Heart right ventricle (tissue), 16 donors: ENCODE measurements at regions not wholly inside any gene's neighbourhood (a gene's known extent, or its start where the extent isn't known, plus 50 kb on each side); places are given as distances from the start of the nearest gene placed in this dataset.
A peak's percentile ranks its signal among the peaks of the same experiment; 100 is the strongest.

Experiments
- ATAC-seq, 8 donors: fragments of 200-7000 bp; cut with Tn5 transposase; one replicate each; pipeline ENCODE4 v1.9.1; 2020; ENCODE audit warnings: mild to moderate bottlenecking in 8 of 8, moderate library complexity in 8 of 8, moderate number of reproducible peaks in 1 of 8
- DNase-seq, 2 donors: peaks; one replicate each; pipeline ENCODE4 v3.0.0-alpha.2; 2020
- H3K27ac ChIP-seq, 10 donors: fragments of 200-600 bp; sonication (generic) in 2 of 10; one replicate each; pipeline versions ENCODE4 v1.5.0 to v1.8.0; 2020 to 2022; ENCODE audit warnings: mild to moderate bottlenecking in 3 of 10
- H3K27me3 ChIP-seq, 7 donors: fragments of 200-600 bp; one replicate each; pipeline ENCODE4 v1.8.0; 2021 to 2022; ENCODE audit warnings: mild to moderate bottlenecking in 2 of 7
- H3K36me3 ChIP-seq, 9 donors: fragments of 200-600 bp; sonication (generic) in 1 of 9; one replicate each; pipeline versions ENCODE4 v1.5.0 to v1.8.0; 2020 to 2022; ENCODE audit warnings: mild to moderate bottlenecking in 2 of 9
- H3K4me1 ChIP-seq, 9 donors: fragments of 200-600 bp; sonication (generic) in 1 of 9; one replicate each; pipeline versions ENCODE4 v1.5.0 to v1.8.0; 2020 to 2022; ENCODE audit warnings: mild to moderate bottlenecking in 4 of 9
- H3K4me3 ChIP-seq, 10 donors: fragments of 200-600 bp; sonication (generic) in 2 of 10; one replicate each; pipeline versions ENCODE4 v1.5.0 to v1.8.0; 2020 to 2022; ENCODE audit warnings: mild to moderate bottlenecking in 7 of 10, moderate library complexity in 2 of 10
- H3K9me3 ChIP-seq, 11 donors: fragments of 200-600 bp in 10 of 11; sonication (generic) in 2 of 11; one replicate each; pipeline versions ENCODE4 v1.5.0 to v1.8.0; 2013 to 2022; ENCODE audit warnings: mild to moderate bottlenecking in 2 of 11, control low read depth in 1 of 11, moderate library complexity in 1 of 11
- CTCF ChIP-seq, 9 donors: fragments of 200-600 bp; sonication (generic) in 2 of 9; IDR thresholded peaks; one replicate each; pipeline versions ENCODE4 v1.5.0 to v1.8.0; 2021 to 2022; ENCODE audit warnings: antibody characterized with exemption in 9 of 9, mild to moderate bottlenecking in 5 of 9, moderate library complexity in 1 of 9
- WGBS, 2 donors: extraction: QIAGEN DNeasy Blood & Tissue Kit; methylation state at CpG; one replicate each; pipeline ENCODE4 v1.1.7; 2013; ENCODE audit warnings: inconsistent platforms in 1 of 2; 5-methylcytosine and 5-hydroxymethylcytosine counted together
- intact Hi-C, 10 donors: fragments of 100-400 bp; cut with DNase I; formaldehyde crosslinking; loops; one replicate each; pipeline versions ENCODE4 v1.11.1 to v1.14.2; 2022
- donor health status: Arrhythmogenic right ventricular cardiomyopathy.
- donor health status: ischemic (EF 13 %, LVEDD 7.1; RV severe dilation, severe dysfunction).
- donor health status: healthy with polysubstance abuse.
- donor health status: DM: no; HTN: yes; CAD: no.
- donor health status: DM: no; HTN: no; CAD: no.
- donor health status: ischemic (EF 25% LVEDD 6.9; RV normal size, moderate dysfunction).
- donor health status: ischemic (EF 25% LVEDD 5.7; RV mildly dilated, moderate dysfunction).
- donor health status: healthy.
- donor health status: DM: yes; HTN: yes; CAD: no.
- donor health status: Ischemic cardiomyopathy.
- donor health status: ischemic (EF 35%, LVEDD 5.7; RV mildly dilated, moderate dysfunction).
- donor health status: nonischemic (EF 11% LVEDD 7.7; RV severe dilation, severe dysfunction).
- donor health status: DM: yes; HTN: yes; CAD: no.
- donor health status: PGD.
- donor health status: ischemic (EF 29% LVEDD 5.4; RV normal size, mild dysfunction).
- donor health status: nonischemic (EF 23%, LVEDD 6.1; RV moderate dilation, normal function).

GRCh38 chr5:88399561-88399960, 130.9 kb upstream of the TMEM161B start:
- H3K27me3 ChIP-seq, result no peaks in the 10 kb centered on the region
- H3K36me3 ChIP-seq, result no peaks in the 10 kb centered on the region
- 72 to 78% methylated on average over 2 of the region's 2 CpGs for WGBS, 2 donors
- H3K27ac ChIP-seq, result no peak overlapping the region
- intact Hi-C loops, result loop anchor here in 1 of 10 donors (5.0 kb wide), 1 partner anchor 1997 kb away; no protein-coding TSS in a partner anchor
- DNase-seq (no peak), ATAC-seq (no peak)
- H3K4me1 ChIP-seq, result peaks cover 0 to 9% (median 0%) of the 10 kb centered on the region in 9 donors
- no peaks in the 10 kb centered on the region for H3K9me3 ChIP-seq
- no peak overlapping the region for H3K4me3 ChIP-seq
- no peak for TF ChIP-seq CTCF (IDR thresholded peaks at IDR 0.05)

- no peaks in the 10 kb centered on the region for H3K9me3 ChIP-seq
- 60 to 64% methylated on average over 4 of the region's 4 CpGs for WGBS, 2 donors
- H3K36me3 ChIP-seq, result no peaks in the 10 kb centered on the region
- no peak for TF ChIP-seq CTCF (IDR thresholded peaks at IDR 0.05)
- no peaks in the 10 kb centered on the region for H3K27me3 ChIP-seq
- no peak for DNase-seq
- intact Hi-C loops, result loop anchor here in 1 of 10 donors (5.0 kb wide), 1 partner anchor 1996 kb away; no protein-coding TSS in a partner anchor
- H3K4me3 ChIP-seq, result peak overlapping the region in 3 of 10 donors; percentile 32 to 36 (median 36)
- peaks cover 0 to 9% (median 0%) of the 10 kb centered on the region in 9 donors for H3K4me1 ChIP-seq
- H3K27ac ChIP-seq, result no peak overlapping the region
- no peak for ATAC-seq
Observed at GRCh38 chr5:88398316-88398715, 129.7 kb upstream of the TMEM161B start.

GRCh38 chr5:88396751-88397281, 128.2 kb upstream of the TMEM161B start:
- Histone ChIP-seq H3K4me3 (peak overlapping the region in 2 of 10 donors; percentile 36 to 41), H3K27ac (no peak overlapping the region), H3K27me3 (no peaks in the 10 kb centered on the region), H3K9me3 (no peaks in the 10 kb centered on the region), H3K4me1 (peaks cover 0 to 5% (median 0%) of the 10 kb centered on the region in 9 donors), H3K36me3 (no peaks in the 10 kb centered on the region)
- DNase-seq, result no peak
- no peak for ATAC-seq
- TF ChIP-seq CTCF (IDR thresholded peaks at IDR 0.05), result no peak
- intact Hi-C loops, result loop anchor here in 1 of 10 donors (5.0 kb wide), 1 partner anchor 1995 kb away; no protein-coding TSS in a partner anchor
- WGBS, 2 donors, result 72 to 80% methylated on average over 7 of the region's 7 CpGs

- no peak for DNase-seq
- intact Hi-C loops, result loop anchor here in 1 of 10 donors (5.0 kb wide), 1 partner anchor 1994 kb away; no protein-coding TSS in a partner anchor
- TF ChIP-seq CTCF (IDR thresholded peaks at IDR 0.05), result no peak
- Histone ChIP-seq H3K27me3 (no peaks in the 10 kb centered on the region), H3K4me1 (no peaks in the 10 kb centered on the region), H3K27ac (no peak overlapping the region), H3K4me3 (no peak overlapping the region), H3K9me3 (no peaks in the 10 kb centered on the region), H3K36me3 (no peaks in the 10 kb centered on the region)
- WGBS, 2 donors, result 84% methylated on average over 2 of the region's 2 CpGs
- ATAC-seq, result no peak
Observed at GRCh38 chr5:88396000-88396535, 127.4 kb upstream of the TMEM161B start.
